ENCODE measurements at regions not wholly inside any gene's neighbourhood (a gene's known extent, or its start where the extent isn't known, plus 50 kb on each side); places are given as distances from the start of the nearest gene placed in this dataset.

DNA sequence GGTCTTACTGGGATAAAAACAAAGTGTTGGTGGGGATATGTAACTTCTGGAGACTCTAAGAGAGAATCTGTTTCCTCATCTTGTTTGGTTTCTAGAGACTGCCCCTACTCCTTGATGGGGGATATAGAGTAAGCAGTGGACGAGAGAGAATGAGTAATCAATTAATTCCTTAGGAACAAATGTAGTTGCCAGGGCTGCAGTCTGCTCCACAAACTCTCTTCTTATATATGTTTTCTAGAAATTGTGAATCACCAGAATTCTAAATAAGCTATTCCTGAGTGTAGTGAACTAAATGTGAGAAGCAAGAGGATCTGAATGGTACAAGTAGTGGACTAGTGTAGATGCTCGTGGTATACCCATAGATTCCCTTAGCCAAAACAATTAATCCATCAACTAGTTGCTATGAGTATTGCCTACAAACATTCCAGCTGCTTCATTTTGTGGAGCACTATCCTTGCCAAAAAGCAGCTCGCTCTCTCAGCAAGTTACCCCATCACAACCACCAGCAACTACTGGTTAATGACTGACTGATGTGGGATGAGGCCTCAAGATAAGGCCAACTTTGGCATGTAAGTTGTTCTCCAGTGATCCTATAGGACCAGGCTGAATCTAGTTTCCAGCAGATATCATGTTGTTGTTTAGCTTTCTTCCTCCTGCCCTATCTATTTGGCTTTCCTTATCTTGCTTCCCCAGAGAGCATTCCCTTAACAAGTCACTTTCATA is 273.0 kb downstream of the SLC7A11 start:
- no TSS peak for BruUV-seq (replicated peaks)
- H3K27ac ChIP-seq (ENCODE audit: insufficient read depth, low read depth, low read length) = no peak overlapping the region
- H2AFZ ChIP-seq (ENCODE audit: low read depth, low read length) = no peak overlapping the region
- no peak overlapping the region for H3K9ac ChIP-seq (replicated peaks; ENCODE audit: extremely low read depth, insufficient read depth, low read length)
- ChIA-PET POLR2A (no interaction called here), CTCF (interaction anchor here (3.0 kb wide), 1 partner anchor 12 kb away, joined by 9 read pairs; no protein-coding TSS in a partner anchor)
- no peaks in the 10 kb centered on the region for H3K9me1 ChIP-seq (replicated peaks; ENCODE audit: control insufficient read depth, extremely low read depth, insufficient read depth, low read length)
- no peak for DNase-seq (ENCODE audit: low read depth, low spot score)
- H3K4me2 ChIP-seq (ENCODE audit: insufficient read depth, low read length) = no peak overlapping the region
- no peaks in the 10 kb centered on the region for H4K20me1 ChIP-seq (replicated peaks; ENCODE audit: control insufficient read depth, extremely low read depth, insufficient read depth, low read length)
- TF ChIP-seq, protein P1, sequence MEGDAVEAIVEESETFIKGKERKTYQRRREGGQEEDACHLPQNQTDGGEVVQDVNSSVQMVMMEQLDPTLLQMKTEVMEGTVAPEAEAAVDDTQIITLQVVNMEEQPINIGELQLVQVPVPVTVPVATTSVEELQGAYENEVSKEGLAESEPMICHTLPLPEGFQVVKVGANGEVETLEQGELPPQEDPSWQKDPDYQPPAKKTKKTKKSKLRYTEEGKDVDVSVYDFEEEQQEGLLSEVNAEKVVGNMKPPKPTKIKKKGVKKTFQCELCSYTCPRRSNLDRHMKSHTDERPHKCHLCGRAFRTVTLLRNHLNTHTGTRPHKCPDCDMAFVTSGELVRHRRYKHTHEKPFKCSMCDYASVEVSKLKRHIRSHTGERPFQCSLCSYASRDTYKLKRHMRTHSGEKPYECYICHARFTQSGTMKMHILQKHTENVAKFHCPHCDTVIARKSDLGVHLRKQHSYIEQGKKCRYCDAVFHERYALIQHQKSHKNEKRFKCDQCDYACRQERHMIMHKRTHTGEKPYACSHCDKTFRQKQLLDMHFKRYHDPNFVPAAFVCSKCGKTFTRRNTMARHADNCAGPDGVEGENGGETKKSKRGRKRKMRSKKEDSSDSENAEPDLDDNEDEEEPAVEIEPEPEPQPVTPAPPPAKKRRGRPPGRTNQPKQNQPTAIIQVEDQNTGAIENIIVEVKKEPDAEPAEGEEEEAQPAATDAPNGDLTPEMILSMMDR (IDR thresholded peaks at IDR 0.05; ENCODE audit: extremely low read depth in 1 of 2, insufficient read depth in 1 of 2, low read depth in 1 of 2, low read length in 2 of 2) = no peak
- no peaks in the 10 kb centered on the region for H3K36me3 ChIP-seq (ENCODE audit: control insufficient read depth in 2 of 2, extremely low read depth in 1 of 2, insufficient read depth in 2 of 2, low read length in 2 of 2)
- H3K4me1 ChIP-seq (ENCODE audit: control insufficient read depth, extremely low read depth, insufficient read depth, low read length) = no peaks in the 10 kb centered on the region
- peaks cover 0 to 7% of the 10 kb centered on the region in 2 experiments for H3K27me3 ChIP-seq (ENCODE audit: control insufficient read depth in 2 of 2, insufficient read depth in 2 of 2, low read length in 2 of 2)
- H3K9me3 ChIP-seq (replicated peaks; ENCODE audit: control insufficient read depth, insufficient read depth, low read length) = no peaks in the 10 kb centered on the region
- H3K79me2 ChIP-seq (ENCODE audit: control insufficient read depth, insufficient read depth, low read length) = no peaks in the 10 kb centered on the region
- intact Hi-C loops (cut with micrococcal nuclease) = no loop called here
- no peak overlapping the region for H3K4me3 ChIP-seq (replicated peaks in 1 of 3; ENCODE audit: insufficient read depth in 1 of 3, low read depth in 1 of 3, low read length in 3 of 3)
- dilution Hi-C loops (cut with MboI; ENCODE audit: extremely low pct_ligation_motif_present, low sequenced_read_pairs) = no loop called here
- no peak for FAIRE-seq

DNA sequence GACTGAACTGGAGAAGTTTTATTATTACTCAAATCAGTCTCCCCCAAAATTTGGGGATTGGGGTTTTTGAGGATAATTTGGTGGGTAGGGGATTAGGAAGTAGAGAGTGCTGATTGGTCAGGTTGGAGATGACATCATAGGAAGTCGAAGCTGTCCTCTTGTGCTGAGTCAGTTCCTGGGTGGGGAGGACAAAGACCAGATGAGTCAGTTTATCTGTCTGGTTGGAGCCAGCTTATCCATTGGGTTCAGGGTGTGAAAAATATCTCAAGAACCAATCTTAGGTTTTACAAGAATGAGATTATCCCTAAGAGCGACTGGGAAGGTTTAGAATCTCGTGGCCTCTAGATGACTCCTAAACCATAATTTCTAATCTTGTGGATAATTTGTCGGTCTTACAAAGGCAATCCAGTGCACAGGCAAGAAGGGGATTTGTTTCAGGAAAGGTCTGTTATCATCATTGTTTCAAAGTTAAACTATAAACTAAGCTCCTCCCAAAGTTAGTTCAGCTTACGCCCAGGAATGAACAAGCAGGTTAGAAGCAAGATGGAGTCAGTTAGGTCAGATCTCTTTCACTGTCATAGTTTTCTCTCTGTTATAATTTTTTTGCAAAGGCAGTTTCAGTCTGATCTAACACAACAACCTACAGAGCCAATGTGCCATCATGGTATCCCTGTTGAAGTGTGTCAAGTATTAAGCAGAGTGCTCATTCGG is 274.5 kb downstream of the SLC7A11 start:
- TF ChIP-seq EZH2 (IDR thresholded peaks at IDR 0.05; ENCODE audit: borderline replicate concordance, low read depth, low read length, severe bottlenecking) = no peak
- peak; percentile 35 for TF ChIP-seq JUN (IDR thresholded peaks at IDR 0.05; ENCODE audit: borderline replicate concordance, insufficient read depth, insufficient read length, low read depth)

More for the DNA sequence above, 274.5 kb downstream of the SLC7A11 start:
- Histone ChIP-seq H3K36me3 (ENCODE audit: control insufficient read depth in 2 of 2, extremely low read depth in 1 of 2, insufficient read depth in 2 of 2, low read length in 2 of 2) (no peaks in the 10 kb centered on the region), H3K79me2 (ENCODE audit: control insufficient read depth, insufficient read depth, low read length) (no peaks in the 10 kb centered on the region), H3K9ac (replicated peaks; ENCODE audit: extremely low read depth, insufficient read depth, low read length) (no peak overlapping the region), H4K20me1 (replicated peaks; ENCODE audit: control insufficient read depth, extremely low read depth, insufficient read depth, low read length) (no peaks in the 10 kb centered on the region), H3K27me3 (ENCODE audit: control insufficient read depth in 2 of 2, insufficient read depth in 2 of 2, low read length in 2 of 2) (peaks cover 0 to 8% of the 10 kb centered on the region in 2 experiments), H3K9me1 (replicated peaks; ENCODE audit: control insufficient read depth, extremely low read depth, insufficient read depth, low read length) (no peaks in the 10 kb centered on the region), H3K27ac (ENCODE audit: insufficient read depth, low read depth, low read length) (no peak overlapping the region), H3K4me2 (ENCODE audit: insufficient read depth, low read length) (no peak overlapping the region), H2AFZ (ENCODE audit: low read depth, low read length) (no peak overlapping the region), H3K4me1 (ENCODE audit: control insufficient read depth, extremely low read depth, insufficient read depth, low read length) (no peaks in the 10 kb centered on the region), H3K9me3 (replicated peaks; ENCODE audit: control insufficient read depth, insufficient read depth, low read length) (no peaks in the 10 kb centered on the region), H3K4me3 (replicated peaks in 1 of 3; ENCODE audit: insufficient read depth in 1 of 3, low read depth in 1 of 3, low read length in 3 of 3) (no peak overlapping the region)
- DNase-seq (ENCODE audit: low read depth, low spot score) (no peak), FAIRE-seq (no peak)
- POLR2A ChIA-PET = no interaction called here
- BruUV-seq (replicated peaks) = no TSS peak
- CTCF ChIA-PET = no interaction called here
- dilution Hi-C loops (cut with MboI; ENCODE audit: extremely low pct_ligation_motif_present, low sequenced_read_pairs) = no loop called here
- intact Hi-C loops (cut with micrococcal nuclease) = no loop called here

All from endothelial cell of umbilical vein (primary cell).